BLaER1 (cell line): ENCODE measurements at regions not wholly inside any gene's neighbourhood (a gene's known extent, or its start where the extent isn't known, plus 50 kb on each side); places are given as distances from the start of the nearest gene placed in this dataset.
"Not testable (repeated sequence)": the region's sequence is repeated elsewhere in the genome, so short reads cannot be mapped to it uniquely, and the experiment has no call there.

Experiments
- H3K27ac ChIP-seq: shearing (Covaris generic); formaldehyde crosslinking; 2 replicates; pipeline ENCODE4 v1.8.1; 2022
- H3K27me3 ChIP-seq: shearing (Covaris generic); formaldehyde crosslinking; 2 replicates; pipeline ENCODE4 v1.8.1; 2022
- H3K36me3 ChIP-seq: shearing (Covaris generic); formaldehyde crosslinking; 2 replicates; pipeline ENCODE4 v1.8.1; 2022
- H3K4me1 ChIP-seq: shearing (Covaris generic); formaldehyde crosslinking; 2 replicates; pipeline ENCODE4 v1.8.1; 2022
- H3K4me2 ChIP-seq: shearing (Covaris generic); formaldehyde crosslinking; 2 replicates; pipeline ENCODE4 v1.8.1; 2022
- H3K4me3 ChIP-seq: shearing (Covaris generic); formaldehyde crosslinking; 2 replicates; pipeline ENCODE4 v1.8.1; 2022
- H3K9ac ChIP-seq: shearing (Covaris generic); formaldehyde crosslinking; 2 replicates; pipeline ENCODE4 v1.8.1; 2022
- H3K9me3 ChIP-seq: shearing (Covaris generic); formaldehyde crosslinking; 2 replicates; pipeline ENCODE4 v1.8.1; 2022
- H4K20me1 ChIP-seq: shearing (Covaris generic); formaldehyde crosslinking; 2 replicates; pipeline ENCODE4 v1.8.1; 2022
- Cebpa-rat ChIP-seq: shearing (Covaris generic); IDR thresholded peaks from 2 replicates; pipeline ENCODE4 v1.8.1; 2022

- H3K9me3 ChIP-seq: no peaks in the 10 kb centered on the region
- no peaks in the 10 kb centered on the region for H3K4me1 ChIP-seq
- H3K27ac ChIP-seq: no peak overlapping the region
- H4K20me1 ChIP-seq: no peaks in the 10 kb centered on the region
- no peak overlapping the region for H3K9ac ChIP-seq
- H3K4me3 ChIP-seq: no peak overlapping the region
- H3K4me2 ChIP-seq: no peak overlapping the region
- no peak for TF ChIP-seq Cebpa-rat
- H3K36me3 ChIP-seq: no peaks in the 10 kb centered on the region
- no peaks in the 10 kb centered on the region for H3K27me3 ChIP-seq
Observed at GRCh38 chr12:62003701-62004100, 256.5 kb upstream of the USP15 start.

- no peaks in the 10 kb centered on the region for H3K27me3 ChIP-seq
- H3K36me3 ChIP-seq: no peaks in the 10 kb centered on the region
- 0 out of 2 replicates have a peak, but pooled peaks cover 5% of the 10 kb centered on the region for H3K9me3 ChIP-seq
- no peaks in the 10 kb centered on the region for H4K20me1 ChIP-seq
- no peak overlapping the region for H3K4me2 ChIP-seq
- no peak overlapping the region for H3K4me3 ChIP-seq
- no peak overlapping the region for H3K9ac ChIP-seq
- H3K4me1 ChIP-seq: no peaks in the 10 kb centered on the region
- no peak overlapping the region for H3K27ac ChIP-seq
- no peak for TF ChIP-seq Cebpa-rat
Observed at GRCh38 chr12:62005615-62006014, 254.6 kb upstream of the USP15 start.

GRCh38 chr12:62006076-62006732 lies 254.0 kb upstream of the USP15 start:
- no peaks in the 10 kb centered on the region for H3K36me3 ChIP-seq
- H3K27me3 ChIP-seq: no peaks in the 10 kb centered on the region
- H3K27ac ChIP-seq: no peak overlapping the region
- H3K4me2 ChIP-seq: no peak overlapping the region
- no peaks in the 10 kb centered on the region for H3K4me1 ChIP-seq
- no peak for TF ChIP-seq Cebpa-rat
- H3K4me3 ChIP-seq: no peak overlapping the region
- H4K20me1 ChIP-seq: no peaks in the 10 kb centered on the region
- peaks cover 9% of the 10 kb centered on the region; the same call in 1 of the 2 replicates for H3K9me3 ChIP-seq
- H3K9ac ChIP-seq: no peak overlapping the region

- no peak overlapping the region for H3K4me3 ChIP-seq
- H3K4me1 ChIP-seq: no peaks in the 10 kb centered on the region
- no peak overlapping the region for H3K9ac ChIP-seq
- no peaks in the 10 kb centered on the region for H4K20me1 ChIP-seq
- no peak overlapping the region for H3K4me2 ChIP-seq
- H3K9me3 ChIP-seq: peaks cover 9% of the 10 kb centered on the region; the same call in 1 of the 2 replicates
- H3K27me3 ChIP-seq: no peaks in the 10 kb centered on the region
- TF ChIP-seq Cebpa-rat: no peak
- H3K27ac ChIP-seq: no peak overlapping the region
- H3K36me3 ChIP-seq: no peaks in the 10 kb centered on the region
Observed at GRCh38 chr12:62008703-62009102, 251.5 kb upstream of the USP15 start.

GRCh38 chr12:62009445-62009844 lies 250.8 kb upstream of the USP15 start:
- H3K36me3 ChIP-seq: no peaks in the 10 kb centered on the region
- no peaks in the 10 kb centered on the region for H4K20me1 ChIP-seq
- H3K27me3 ChIP-seq: no peaks in the 10 kb centered on the region
- no peak overlapping the region for H3K4me2 ChIP-seq
- peaks cover 9% of the 10 kb centered on the region; the same call in 1 of the 2 replicates for H3K9me3 ChIP-seq
- no peak overlapping the region for H3K9ac ChIP-seq
- H3K4me3 ChIP-seq: no peak overlapping the region
- no peaks in the 10 kb centered on the region for H3K4me1 ChIP-seq
- H3K27ac ChIP-seq: no peak overlapping the region
- no peak for TF ChIP-seq Cebpa-rat

GRCh38 chr12:62010331-62010906 lies 249.8 kb upstream of the USP15 start:
- H3K4me3 ChIP-seq: not testable (repeated sequence)

GRCh38 chr12:62010973-62011372 lies 249.2 kb upstream of the USP15 start:
- not testable (repeated sequence) for H3K36me3 ChIP-seq, H3K4me1 ChIP-seq, H3K4me2 ChIP-seq, H3K27ac ChIP-seq, H3K9me3 ChIP-seq, H3K4me3 ChIP-seq, H3K9ac ChIP-seq, H4K20me1 ChIP-seq, H3K27me3 ChIP-seq

More at GRCh38 chr12:62010331-62010906, 249.8 kb upstream of the USP15 start:
- H3K27me3 ChIP-seq, H3K4me2 ChIP-seq, H3K36me3 ChIP-seq, H3K9ac ChIP-seq, H3K9me3 ChIP-seq, H3K4me1 ChIP-seq, H3K27ac ChIP-seq, H4K20me1 ChIP-seq: not testable (repeated sequence)

GRCh38 chr12:62014330-62014729 lies 245.9 kb upstream of the USP15 start:
- peaks cover 9% of the 10 kb centered on the region; the same call in 1 of the 2 replicates for H3K9me3 ChIP-seq
- H4K20me1 ChIP-seq: no peaks in the 10 kb centered on the region
- H3K36me3 ChIP-seq: no peaks in the 10 kb centered on the region
- no peak overlapping the region for H3K9ac ChIP-seq
- no peak overlapping the region for H3K4me3 ChIP-seq
- H3K4me2 ChIP-seq: no peak overlapping the region
- H3K27ac ChIP-seq: no peak overlapping the region
- no peaks in the 10 kb centered on the region for H3K27me3 ChIP-seq
- no peak for TF ChIP-seq Cebpa-rat
- no peaks in the 10 kb centered on the region for H3K4me1 ChIP-seq

GRCh38 chr12:62016021-62016420 lies 244.2 kb upstream of the USP15 start:
- no peaks in the 10 kb centered on the region for H4K20me1 ChIP-seq
- H3K27me3 ChIP-seq: no peaks in the 10 kb centered on the region
- H3K9me3 ChIP-seq: peaks cover under 1% of the 10 kb centered on the region; the same call in 1 of the 2 replicates
- H3K4me2 ChIP-seq: no peak overlapping the region
- H3K9ac ChIP-seq: no peak overlapping the region
- H3K4me3 ChIP-seq: no peak overlapping the region
- no peak for TF ChIP-seq Cebpa-rat
- H3K36me3 ChIP-seq: no peaks in the 10 kb centered on the region
- no peaks in the 10 kb centered on the region for H3K4me1 ChIP-seq
- H3K27ac ChIP-seq: no peak overlapping the region

- no peak for TF ChIP-seq Cebpa-rat
- Histone ChIP-seq H3K27ac (no peak overlapping the region), H3K9me3 (no peaks in the 10 kb centered on the region), H3K9ac (no peak overlapping the region), H3K27me3 (no peaks in the 10 kb centered on the region), H4K20me1 (no peaks in the 10 kb centered on the region), H3K4me3 (no peak overlapping the region), H3K36me3 (no peaks in the 10 kb centered on the region), H3K4me1 (no peaks in the 10 kb centered on the region), H3K4me2 (no peak overlapping the region)
Observed at GRCh38 chr12:62021808-62022207, 238.4 kb upstream of the USP15 start.
